PC-3 (cell line): ENCODE measurements at regions not wholly inside any gene's neighbourhood (a gene's known extent, or its start where the extent isn't known, plus 50 kb on each side); places are given as distances from the start of the nearest gene placed in this dataset.

ENCODE experiments used
- EZH2phosphoT487 ChIP-seq: fragments of 300-600 bp; sonication (generic); IDR thresholded peaks from 2 replicates; pipeline ENCODE4 v1.6.1; 2018; ENCODE audit warnings: mild to moderate bottlenecking, antibody characterized with exemption, low read length, borderline replicate concordance
- TF ChIP-seq, protein P1 (sequence below): fragments of 300-600 bp; sonication (generic); conservative IDR thresholded peaks from 2 replicates; pipeline ENCODE4 v1.5.1; 2017; ENCODE audit warnings: antibody characterized with exemption, low read depth, mild to moderate bottlenecking, low read length

DNA sequence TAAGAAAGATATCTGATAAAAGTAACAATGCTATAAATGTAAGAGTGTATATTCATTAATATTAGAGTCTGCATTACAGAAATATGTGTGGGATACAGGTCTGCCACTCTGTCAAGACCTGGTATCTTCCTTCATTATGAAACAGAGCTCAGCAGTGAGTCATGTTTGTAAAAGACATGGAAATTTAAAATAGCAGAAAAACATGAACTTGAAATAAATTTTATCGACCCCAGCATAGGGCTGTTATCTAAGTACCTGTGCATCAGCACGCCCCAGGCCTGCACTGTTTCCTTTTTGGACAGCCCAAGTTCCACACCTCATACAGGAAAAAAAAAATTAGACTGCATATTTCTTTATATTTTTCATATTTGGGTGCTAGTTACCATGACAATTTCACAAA lies 58.0 kb upstream of the ZPBP start:
- TF ChIP-seq, protein P1, sequence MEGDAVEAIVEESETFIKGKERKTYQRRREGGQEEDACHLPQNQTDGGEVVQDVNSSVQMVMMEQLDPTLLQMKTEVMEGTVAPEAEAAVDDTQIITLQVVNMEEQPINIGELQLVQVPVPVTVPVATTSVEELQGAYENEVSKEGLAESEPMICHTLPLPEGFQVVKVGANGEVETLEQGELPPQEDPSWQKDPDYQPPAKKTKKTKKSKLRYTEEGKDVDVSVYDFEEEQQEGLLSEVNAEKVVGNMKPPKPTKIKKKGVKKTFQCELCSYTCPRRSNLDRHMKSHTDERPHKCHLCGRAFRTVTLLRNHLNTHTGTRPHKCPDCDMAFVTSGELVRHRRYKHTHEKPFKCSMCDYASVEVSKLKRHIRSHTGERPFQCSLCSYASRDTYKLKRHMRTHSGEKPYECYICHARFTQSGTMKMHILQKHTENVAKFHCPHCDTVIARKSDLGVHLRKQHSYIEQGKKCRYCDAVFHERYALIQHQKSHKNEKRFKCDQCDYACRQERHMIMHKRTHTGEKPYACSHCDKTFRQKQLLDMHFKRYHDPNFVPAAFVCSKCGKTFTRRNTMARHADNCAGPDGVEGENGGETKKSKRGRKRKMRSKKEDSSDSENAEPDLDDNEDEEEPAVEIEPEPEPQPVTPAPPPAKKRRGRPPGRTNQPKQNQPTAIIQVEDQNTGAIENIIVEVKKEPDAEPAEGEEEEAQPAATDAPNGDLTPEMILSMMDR = no peak
- TF ChIP-seq EZH2phosphoT487 = no peak
